HCT116 (cell line): ENCODE measurements at regions not wholly inside any gene's neighbourhood (a gene's known extent, or its start where the extent isn't known, plus 50 kb on each side); places are given as distances from the start of the nearest gene placed in this dataset.

ENCODE experiments used
- ATAC-seq: fragments of 200-7000 bp; cut with Tn5 transposase; 2 replicates; pipeline ENCODE4 v1.9.1; 2020; ENCODE audit warnings: mild to moderate bottlenecking, moderate library complexity
- BruUV-seq: library from RNA; stranded (reverse); fragments of 400-500 nt; replicated peaks from 2 replicates; lab custom pipeline; 2021; lab: Mats Ljungman, UMichigan
- CTCF ChIA-PET: fragments of 300-600 bp; sonication (Branson Sonifier 250); formaldehyde crosslinking; loops from one replicate; lab custom pipeline; 2021; ENCODE audit warnings: antibody characterized with exemption; lab: Charles Lee
- POLR2A ChIA-PET: fragments of 300-600, 350-600 bp; sonication (Branson Sonifier 250); formaldehyde crosslinking; loops from one replicate; lab custom pipeline; 2021; ENCODE audit warnings: antibody characterized with exemption; lab: Charles Lee
- RAD21 ChIA-PET, 2 experiments: fragments of 300-600 bp; sonication (Branson Sonifier 250); formaldehyde crosslinking; loops; one replicate each; lab custom pipeline; 2023; ENCODE audit warnings: low total read pairs in 2 of 2; ENCODE audit not compliant: uncharacterized antibody in 2 of 2, unreplicated experiment in 2 of 2, low non-redundant PET in 1 of 2; lab: Charles Lee
- DNase-seq: peaks from one replicate; pipeline ENCODE4 v3.0.0-alpha.2; 2010; ENCODE audit warnings: low read depth, low spot score
- H2AFZ ChIP-seq: fragments of 200-600 bp; shearing (Covaris generic), sonication (generic); 2 replicates; pipeline ENCODE4 v1.6.1; 2017; ENCODE audit warnings: low read depth, mixed run types, mixed read lengths, antibody characterized with exemption, low read length; ENCODE audit not compliant: poor library complexity, severe bottlenecking
- H3K27ac ChIP-seq: 2 replicates; pipeline ENCODE4 v1.5.1; 2012; ENCODE audit warnings: low read depth, low read length
- H3K27me3 ChIP-seq: fragments of 200-600 bp; sonication (generic); 2 replicates; pipeline ENCODE4 v1.6.1; 2016; ENCODE audit warnings: mixed run types, low read length, mixed read lengths; ENCODE audit not compliant: insufficient read depth
- H3K36me3 ChIP-seq, 2 experiments: fragments of 200-500 bp in 1 of 2; fragments of 200-600 bp in 1 of 2; sonication (Bioruptor generic) in 1 of 2; sonication (generic) in 1 of 2; 2 replicates each; pipeline versions ENCODE4 v1.5.1 to v1.6.1; 2014 to 2016; ENCODE audit warnings: low read length in 2 of 2, inconsistent platforms in 1 of 2, mixed read lengths in 1 of 2, mixed run types in 1 of 2; ENCODE audit not compliant: insufficient read depth in 2 of 2, control insufficient read depth in 1 of 2
- H3K4me1 ChIP-seq, 2 experiments: fragments of 200-600 bp in 1 of 2; sonication (generic) in 1 of 2; 2 replicates each; pipeline versions ENCODE4 v1.5.1 to v1.6.1; 2012 to 2017; ENCODE audit warnings: low read length in 2 of 2, inconsistent platforms in 1 of 2, mild to moderate bottlenecking in 1 of 2, mixed read lengths in 1 of 2, mixed run types in 1 of 2, moderate library complexity in 1 of 2; ENCODE audit not compliant: insufficient read depth in 2 of 2, control insufficient read depth in 1 of 2
- H3K4me2 ChIP-seq: fragments of 200-600 bp; sonication (generic); 2 replicates; pipeline ENCODE4 v1.6.1; 2017; ENCODE audit warnings: mixed run types, low read length, mixed read lengths
- H3K4me3 ChIP-seq, 2 experiments: fragments of 200-600 bp in 1 of 2; sonication (generic) in 1 of 2; replicated peaks in 1 of 2; 2 replicates each; pipeline ENCODE4 v1.5.1; 2011 to 2016; ENCODE audit warnings: low read length in 2 of 2, control low read depth in 1 of 2, low read depth in 1 of 2, mild to moderate bottlenecking in 1 of 2, mixed read lengths in 1 of 2, mixed run types in 1 of 2
- H3K79me2 ChIP-seq: fragments of 200-600 bp; sonication (generic); 2 replicates; pipeline ENCODE4 v1.6.1; 2017; ENCODE audit warnings: mild to moderate bottlenecking, mixed run types, low read length, moderate library complexity, mixed read lengths; ENCODE audit not compliant: insufficient read depth
- H3K9ac ChIP-seq: fragments of 200-600 bp; sonication (generic); 2 replicates; pipeline ENCODE4 v1.6.1; 2016; ENCODE audit warnings: low read length, mixed read lengths
- H3K9me2 ChIP-seq: fragments of 200-600 bp; sonication (generic), shearing (Covaris generic); 2 replicates; pipeline ENCODE4 v1.6.1; 2017; ENCODE audit warnings: mixed run types, mild to moderate bottlenecking, moderate library complexity; ENCODE audit not compliant: insufficient read depth
- H3K9me3 ChIP-seq, 2 experiments: fragments of 200-500 bp in 1 of 2; fragments of 200-600 bp in 1 of 2; sonication (Bioruptor generic) in 1 of 2; sonication (generic) in 1 of 2; 2 replicates each; pipeline ENCODE4 v1.6.1; 2014 to 2017; ENCODE audit warnings: low read length in 2 of 2, mixed read lengths in 2 of 2, inconsistent platforms in 1 of 2, low read depth in 1 of 2, mild to moderate bottlenecking in 1 of 2, mixed run types in 1 of 2, moderate library complexity in 1 of 2; ENCODE audit not compliant: control insufficient read depth in 1 of 2, insufficient read depth in 1 of 2
- H4K20me1 ChIP-seq: fragments of 200-600 bp; sonication (generic), shearing (Covaris generic); 2 replicates; pipeline ENCODE4 v1.6.1; 2017; ENCODE audit warnings: mixed run types, mild to moderate bottlenecking, moderate library complexity; ENCODE audit not compliant: insufficient read depth
- ATF3 ChIP-seq: IDR thresholded peaks from 2 replicates; pipeline ENCODE4 v1.6.1; 2012
- CBX3 ChIP-seq: IDR thresholded peaks from 2 replicates; pipeline ENCODE4 v1.6.1; 2012; ENCODE audit warnings: low read depth
- CEBPB ChIP-seq: IDR thresholded peaks from 2 replicates; pipeline ENCODE4 v1.6.1; 2012; ENCODE audit warnings: low read depth
- CTCF ChIP-seq, 3 experiments: fragments of 200-600 bp in 1 of 3; sonication (generic) in 1 of 3; IDR thresholded peaks in 2 of 3; conservative IDR thresholded peaks in 1 of 3; 2 replicates each; pipeline ENCODE4 v1.5.1; 2012 to 2017; ENCODE audit warnings: low read depth in 2 of 3, low read length in 2 of 3, antibody characterized with exemption in 1 of 3, borderline replicate concordance in 1 of 3, control low read depth in 1 of 3, mild to moderate bottlenecking in 1 of 3, mixed read lengths in 1 of 3, mixed run types in 1 of 3, moderate library complexity in 1 of 3; ENCODE audit not compliant: insufficient read depth in 1 of 3
- EGR1 ChIP-seq: IDR thresholded peaks from 2 replicates; pipeline ENCODE4 v1.6.1; 2012; ENCODE audit warnings: low read depth
- ELF1 ChIP-seq: IDR thresholded peaks from 2 replicates; pipeline ENCODE4 v1.6.1; 2012; ENCODE audit warnings: low read depth, borderline replicate concordance
- EZH2 ChIP-seq: fragments of 200-600 bp; sonication (generic); IDR thresholded peaks from 2 replicates; pipeline ENCODE4 v1.6.1; 2017; ENCODE audit warnings: antibody characterized with exemption, mixed run types
- JUND ChIP-seq: IDR thresholded peaks from 2 replicates; pipeline ENCODE4 v1.6.1; 2012
- POLR2AphosphoS5 ChIP-seq: IDR thresholded peaks from 2 replicates; pipeline ENCODE4 v1.6.1; 2011; ENCODE audit warnings: mild to moderate bottlenecking, low read depth, low read length, moderate library complexity
- RAD21 ChIP-seq: IDR thresholded peaks from 2 replicates; pipeline ENCODE4 v1.6.1; 2012; ENCODE audit warnings: low read depth, mild to moderate bottlenecking
- REST ChIP-seq: IDR thresholded peaks from 2 replicates; pipeline ENCODE4 v1.6.1; 2012; ENCODE audit warnings: low read depth
- SIN3A ChIP-seq: IDR thresholded peaks from 2 replicates; pipeline ENCODE4 v1.6.1; 2012; ENCODE audit warnings: low read depth
- SP1 ChIP-seq: IDR thresholded peaks from 2 replicates; pipeline ENCODE4 v1.6.1; 2012; ENCODE audit warnings: low read depth
- SRF ChIP-seq: IDR thresholded peaks from 2 replicates; pipeline ENCODE4 v1.6.1; 2012; ENCODE audit warnings: low read depth
- YY1 ChIP-seq: IDR thresholded peaks from 2 replicates; pipeline ENCODE4 v1.6.1; 2011; ENCODE audit warnings: low read length, low read depth, moderate library complexity, mild to moderate bottlenecking; ENCODE audit not compliant: insufficient replicate concordance; ENCODE audit errors: extremely low read depth
- ZBTB33 ChIP-seq: IDR thresholded peaks from 2 replicates; pipeline ENCODE4 v1.6.1; 2011; ENCODE audit warnings: mild to moderate bottlenecking, low read length, moderate library complexity; ENCODE audit not compliant: insufficient replicate concordance; ENCODE audit errors: extremely low read depth
- ZFX ChIP-seq: fragments of 450-650 bp; IDR thresholded peaks from 2 replicates; pipeline ENCODE4 v1.6.1; 2017
- ZNF274 ChIP-seq: fragments of 200-500 bp; sonication (Bioruptor generic); IDR thresholded peaks from 2 replicates; pipeline ENCODE4 v1.6.1; 2014; ENCODE audit warnings: mild to moderate bottlenecking, low read depth, low read length, inconsistent platforms
- intact Hi-C: fragments of 100-400 bp; cut with micrococcal nuclease; formaldehyde crosslinking; loops from 2 replicates; pipeline ENCODE4 v1.10.0; 2022

GRCh38 chr4:57369446-57369845 lies 259.3 kb upstream of the IGFBP7 start:
- no TSS peak for BruUV-seq
- intact Hi-C loops = no loop called here

More at GRCh38 chr4:57369446-57369845, 259.3 kb upstream of the IGFBP7 start:
- TF ChIP-seq SIN3A (no peak), POLR2AphosphoS5 (no peak), CTCF (IDR thresholded peaks at IDR 0.05 in 2 of 3, conservative IDR thresholded peaks at IDR 0.05 in 1 of 3; ENCODE audit: borderline replicate concordance in 1 of 3, insufficient read depth in 1 of 3, low read depth in 2 of 3, low read length in 2 of 3) (no peak), SP1 (no peak), RAD21 (no peak), CEBPB (no peak), ELF1 (no peak), EGR1 (no peak), ATF3 (no peak), JUND (no peak), SRF (no peak), ZFX (no peak), ZBTB33 (no peak), REST (no peak), ZNF274 (no peak), EZH2 (no peak), YY1 (no peak), CBX3 (no peak)
- Histone ChIP-seq H3K9ac (no peak overlapping the region), H3K79me2 (no peaks in the 10 kb centered on the region), H2AFZ (no peak overlapping the region), H4K20me1 (no peaks in the 10 kb centered on the region), H3K4me2 (no peak overlapping the region), H3K9me3 (no peaks in the 10 kb centered on the region), H3K9me2 (no peaks in the 10 kb centered on the region), H3K4me3 (no peak overlapping the region), H3K27ac (no peak overlapping the region), H3K4me1 (no peaks in the 10 kb centered on the region), H3K36me3 (no peaks in the 10 kb centered on the region), H3K27me3 (no peaks in the 10 kb centered on the region)
- ChIA-PET POLR2A (no interaction called here), RAD21 (no interaction called here), CTCF (no interaction called here)
- ATAC-seq = no peak
- no peak for DNase-seq
